HUES6 (cell line): ENCODE measurements at regions not wholly inside any gene's neighbourhood (a gene's known extent, or its start where the extent isn't known, plus 50 kb on each side); places are given as distances from the start of the nearest gene placed in this dataset.
"Not testable (repeated sequence)": the region's sequence is repeated elsewhere in the genome, so short reads cannot be mapped to it uniquely, and the experiment has no call there.

Source experiments
- H3K27ac ChIP-seq: 2 replicates; pipeline ENCODE4 v1.7.0; 2013; ENCODE audit warnings: low read depth, mild to moderate bottlenecking, low read length, inconsistent platforms
- H3K27me3 ChIP-seq: 2 replicates; pipeline ENCODE4 v1.6.1; 2013; ENCODE audit warnings: low read length; ENCODE audit not compliant: control insufficient read depth, insufficient read depth
- H3K36me3 ChIP-seq: 2 replicates; pipeline ENCODE4 v1.6.1; 2013; ENCODE audit warnings: low read length; ENCODE audit not compliant: control insufficient read depth, insufficient read depth
- H3K4me1 ChIP-seq: 2 replicates; pipeline ENCODE4 v1.6.1; 2013; ENCODE audit warnings: low read length; ENCODE audit not compliant: control insufficient read depth, insufficient read depth
- H3K4me3 ChIP-seq: 2 replicates; pipeline ENCODE4 v1.5.1; 2013; ENCODE audit warnings: low read depth, low read length
- H3K9ac ChIP-seq: one replicate; pipeline ENCODE4 v1.6.1; 2013; ENCODE audit warnings: mild to moderate bottlenecking, low read length
- H3K9me3 ChIP-seq: 2 replicates; pipeline ENCODE4 v1.6.1; 2013; ENCODE audit warnings: low read depth, low read length; ENCODE audit not compliant: control insufficient read depth, insufficient read depth

GRCh38 chr6:78199044-78199443, 546.2 kb downstream of the MEI4 start:
- H3K36me3 ChIP-seq, result no peaks in the 10 kb centered on the region
- H3K27me3 ChIP-seq, result peaks cover 23% of the 10 kb centered on the region; the same call in 1 of the 2 replicates
- no peaks in the 10 kb centered on the region for H3K4me1 ChIP-seq
- no peaks in the 10 kb centered on the region for H3K9me3 ChIP-seq
- no peak overlapping the region for H3K4me3 ChIP-seq
- no peak overlapping the region for H3K9ac ChIP-seq
- no peak overlapping the region for H3K27ac ChIP-seq

GRCh38 chr6:78222226-78222625, 569.4 kb downstream of the MEI4 start:
- Histone ChIP-seq H3K9ac (no peak overlapping the region), H3K36me3 (no peaks in the 10 kb centered on the region), H3K4me1 (no peaks in the 10 kb centered on the region), H3K4me3 (no peak overlapping the region), H3K9me3 (no peaks in the 10 kb centered on the region), H3K27ac (no peak overlapping the region), H3K27me3 (no peaks in the 10 kb centered on the region)

GRCh38 chr6:78231002-78231401, 578.2 kb downstream of the MEI4 start:
- Histone ChIP-seq H3K9ac (no peak overlapping the region), H3K9me3 (no peaks in the 10 kb centered on the region), H3K27me3 (no peaks in the 10 kb centered on the region), H3K4me1 (no peaks in the 10 kb centered on the region), H3K4me3 (no peak overlapping the region), H3K27ac (no peak overlapping the region), H3K36me3 (no peaks in the 10 kb centered on the region)

GRCh38 chr6:78243519-78243918, 590.7 kb downstream of the MEI4 start:
- no peaks in the 10 kb centered on the region for H3K4me1 ChIP-seq
- H3K36me3 ChIP-seq, result no peaks in the 10 kb centered on the region
- H3K27me3 ChIP-seq, result no peaks in the 10 kb centered on the region
- H3K9ac ChIP-seq, result no peak overlapping the region
- no peak overlapping the region for H3K4me3 ChIP-seq
- H3K27ac ChIP-seq, result no peak overlapping the region
- no peaks in the 10 kb centered on the region for H3K9me3 ChIP-seq

- H3K9me3 ChIP-seq, result no peaks in the 10 kb centered on the region
- no peak overlapping the region for H3K4me3 ChIP-seq
- H3K27me3 ChIP-seq, result no peaks in the 10 kb centered on the region
- H3K4me1 ChIP-seq, result no peaks in the 10 kb centered on the region
- H3K36me3 ChIP-seq, result no peaks in the 10 kb centered on the region
- H3K9ac ChIP-seq, result no peak overlapping the region
- no peak overlapping the region for H3K27ac ChIP-seq
Measured at GRCh38 chr6:78251931-78252330, 599.1 kb downstream of the MEI4 start.

GRCh38 chr6:78253618-78254017, 600.8 kb downstream of the MEI4 start:
- H3K9ac ChIP-seq, result no peak overlapping the region
- no peak overlapping the region for H3K27ac ChIP-seq
- no peaks in the 10 kb centered on the region for H3K4me1 ChIP-seq
- no peaks in the 10 kb centered on the region for H3K36me3 ChIP-seq
- H3K27me3 ChIP-seq, result no peaks in the 10 kb centered on the region
- no peaks in the 10 kb centered on the region for H3K9me3 ChIP-seq
- H3K4me3 ChIP-seq, result no peak overlapping the region

GRCh38 chr6:78259935-78260334, 607.1 kb downstream of the MEI4 start:
- H3K4me3 ChIP-seq, result no peak overlapping the region
- no peaks in the 10 kb centered on the region for H3K36me3 ChIP-seq
- no peaks in the 10 kb centered on the region for H3K27me3 ChIP-seq
- peaks cover 11% of the 10 kb centered on the region for H3K9me3 ChIP-seq
- no peaks in the 10 kb centered on the region; the same call in 1 of the 2 replicates for H3K4me1 ChIP-seq
- no peak overlapping the region for H3K27ac ChIP-seq
- no peak overlapping the region for H3K9ac ChIP-seq

- not testable (repeated sequence) for H3K36me3 ChIP-seq, H3K4me1 ChIP-seq, H3K4me3 ChIP-seq, H3K27ac ChIP-seq, H3K9ac ChIP-seq, H3K27me3 ChIP-seq
- peaks cover 11% of the 10 kb centered on the region for H3K9me3 ChIP-seq
Measured at GRCh38 chr6:78260427-78260826, 606.9 kb upstream of the IRAK1BP1 start.

GRCh38 chr6:78268591-78269452, 598.5 kb upstream of the IRAK1BP1 start:
- H3K27ac ChIP-seq, result no peak overlapping the region
- no peaks in the 10 kb centered on the region for H3K36me3 ChIP-seq
- no peak overlapping the region for H3K4me3 ChIP-seq
- H3K27me3 ChIP-seq, result no peaks in the 10 kb centered on the region
- H3K9me3 ChIP-seq, result no peaks in the 10 kb centered on the region
- no peaks in the 10 kb centered on the region; the same call in 1 of the 2 replicates for H3K4me1 ChIP-seq
- no peak overlapping the region for H3K9ac ChIP-seq

GRCh38 chr6:78300885-78301284, 566.5 kb upstream of the IRAK1BP1 start:
- H3K9ac ChIP-seq, result no peak overlapping the region
- H3K36me3 ChIP-seq, result no peaks in the 10 kb centered on the region
- H3K27me3 ChIP-seq, result no peaks in the 10 kb centered on the region
- H3K27ac ChIP-seq, result no peak overlapping the region
- no peaks in the 10 kb centered on the region for H3K4me1 ChIP-seq
- H3K9me3 ChIP-seq, result no peaks in the 10 kb centered on the region
- H3K4me3 ChIP-seq, result no peak overlapping the region

- Histone ChIP-seq H3K27me3 (no peaks in the 10 kb centered on the region), H3K4me3 (no peak overlapping the region), H3K27ac (no peak overlapping the region), H3K9me3 (no peaks in the 10 kb centered on the region), H3K9ac (no peak overlapping the region), H3K4me1 (no peaks in the 10 kb centered on the region), H3K36me3 (no peaks in the 10 kb centered on the region)
Measured at GRCh38 chr6:78302411-78302810, 564.9 kb upstream of the IRAK1BP1 start.
